ENCODE measurements at regions not wholly inside any gene's neighbourhood (a gene's known extent, or its start where the extent isn't known, plus 50 kb on each side); places are given as distances from the start of the nearest gene placed in this dataset.

DNA sequence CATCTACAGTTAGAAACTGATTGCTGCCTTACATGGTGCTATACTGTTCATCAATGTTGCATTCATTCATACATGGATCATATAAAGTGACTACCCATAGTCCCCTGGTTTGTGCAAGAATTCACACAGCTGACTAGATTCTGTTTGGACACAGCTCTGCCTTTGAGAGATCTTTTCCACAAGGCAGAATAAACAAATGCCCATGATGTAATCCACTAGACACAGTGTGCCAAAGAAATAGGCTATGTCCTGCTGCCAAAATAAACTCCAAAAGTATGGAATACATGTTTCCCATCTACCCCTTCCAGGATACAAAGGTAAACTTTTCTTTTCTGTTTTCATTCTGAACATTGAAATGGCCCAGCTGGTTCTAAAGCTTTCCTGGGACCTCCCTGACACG is 269.4 kb upstream of the CHAC2 start:
- Histone ChIP-seq H3K18ac (ENCODE audit: low read length) (no peak overlapping the region), H2AFZ (ENCODE audit: insufficient read depth, low read length, poor library complexity) (no peak overlapping the region)
- no CpG with 5 or more reads among the region's 1 CpG for WGBS (ENCODE audit: extremely low coverage, insufficient coverage, insufficient read length)

DNA sequence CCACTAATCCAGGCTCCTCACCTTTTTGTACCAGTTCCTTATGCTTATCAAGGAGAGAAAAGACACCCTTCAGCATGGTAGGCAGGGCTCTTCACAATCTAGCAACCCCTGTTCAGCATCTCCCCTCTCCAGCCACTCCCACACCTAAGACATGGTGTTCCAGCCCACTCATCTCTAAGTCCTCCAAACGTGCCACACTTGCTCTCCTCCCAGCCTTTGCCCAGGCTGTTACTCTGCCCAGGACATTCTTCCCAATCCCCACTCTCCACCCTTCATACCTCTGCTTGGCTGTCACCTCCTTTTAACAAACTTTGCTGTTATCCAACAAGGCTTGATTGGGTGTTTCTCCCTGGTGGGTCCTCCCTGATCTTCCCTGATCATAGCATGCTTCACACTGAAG is 270.6 kb upstream of the CHAC2 start:
- WGBS (ENCODE audit: extremely low coverage, insufficient coverage, insufficient read length): no CpG with 5 or more reads among the region's 1 CpG
- Histone ChIP-seq H3K14ac (ENCODE audit: low read length) (no peak overlapping the region), H3K4me2 (ENCODE audit: low read length) (no peak overlapping the region), H2AFZ (ENCODE audit: insufficient read depth, low read length, poor library complexity) (no peak overlapping the region), H3K18ac (ENCODE audit: low read length) (no peak overlapping the region), H4K91ac (ENCODE audit: low read depth, low read length) (no peak overlapping the region), H4K8ac (ENCODE audit: low read depth, low read length) (no peak overlapping the region), H3K79me1 (ENCODE audit: low read length) (no peaks in the 10 kb centered on the region), H2BK120ac (ENCODE audit: insufficient read depth, low read length, poor library complexity) (no peak overlapping the region), H3K9me3 (ENCODE audit: insufficient read depth, low read depth, low read length) (no peaks in the 10 kb centered on the region), H2BK5ac (ENCODE audit: low read depth, low read length, poor library complexity) (no peak overlapping the region), H3K4me3 (ENCODE audit: low read depth, low read length) (no peak overlapping the region), H2BK12ac (ENCODE audit: low read length) (no peak overlapping the region), H4K12ac (ENCODE audit: low read depth, low read length) (no peak overlapping the region), H3K27ac (ENCODE audit: low read depth, low read length) (no peak overlapping the region), H3K9ac (ENCODE audit: low read length) (no peak overlapping the region), H3K4me1 (ENCODE audit: control insufficient read depth in 1 of 2, insufficient read depth in 2 of 2, low read length in 2 of 2) (no peaks in the 10 kb centered on the region), H3K27me3 (ENCODE audit: insufficient read depth, low read length) (no peaks in the 10 kb centered on the region), H2AK5ac (ENCODE audit: low read length) (no peak overlapping the region), H3K23ac (ENCODE audit: low read length) (peak overlapping the region; percentile 21), H3K4ac (ENCODE audit: low read depth, low read length) (no peak overlapping the region), H3K79me2 (ENCODE audit: control insufficient read depth, insufficient read depth, low read length, poor library complexity) (no peaks in the 10 kb centered on the region), H3K36me3 (ENCODE audit: control insufficient read depth in 1 of 2, insufficient read depth in 2 of 2, low read length in 2 of 2) (no peaks in the 10 kb centered on the region)
- no peak for DNase-seq

More for the DNA sequence above, 269.4 kb upstream of the CHAC2 start:
- Histone ChIP-seq H3K79me2 (ENCODE audit: control insufficient read depth, insufficient read depth, low read length, poor library complexity) (no peaks in the 10 kb centered on the region), H3K23ac (ENCODE audit: low read length) (no peak overlapping the region), H2BK120ac (ENCODE audit: insufficient read depth, low read length, poor library complexity) (no peak overlapping the region), H3K4me2 (ENCODE audit: low read length) (no peak overlapping the region), H3K4me1 (ENCODE audit: control insufficient read depth in 1 of 2, insufficient read depth in 2 of 2, low read length in 2 of 2) (no peaks in the 10 kb centered on the region), H3K9ac (ENCODE audit: low read length) (no peak overlapping the region), H3K4me3 (ENCODE audit: low read depth, low read length) (no peak overlapping the region), H3K4ac (ENCODE audit: low read depth, low read length) (no peak overlapping the region), H2BK5ac (ENCODE audit: low read depth, low read length, poor library complexity) (no peak overlapping the region), H3K14ac (ENCODE audit: low read length) (no peak overlapping the region), H4K12ac (ENCODE audit: low read depth, low read length) (no peak overlapping the region), H3K79me1 (ENCODE audit: low read length) (no peaks in the 10 kb centered on the region), H4K91ac (ENCODE audit: low read depth, low read length) (no peak overlapping the region), H3K27me3 (ENCODE audit: insufficient read depth, low read length) (no peaks in the 10 kb centered on the region), H2AK5ac (ENCODE audit: low read length) (no peak overlapping the region), H3K27ac (ENCODE audit: low read depth, low read length) (no peak overlapping the region), H3K36me3 (ENCODE audit: control insufficient read depth in 1 of 2, insufficient read depth in 2 of 2, low read length in 2 of 2) (no peaks in the 10 kb centered on the region), H2BK12ac (ENCODE audit: low read length) (no peak overlapping the region), H3K9me3 (ENCODE audit: insufficient read depth, low read depth, low read length) (no peaks in the 10 kb centered on the region), H4K8ac (ENCODE audit: low read depth, low read length) (no peak overlapping the region)
- DNase-seq: no peak

GRCh38 chr2:53493210-53493609 is 274.4 kb upstream of the CHAC2 start:
- no peak overlapping the region for H4K8ac ChIP-seq (ENCODE audit: low read depth, low read length)
- H2AK5ac ChIP-seq (ENCODE audit: low read length): no peak overlapping the region
- no peaks in the 10 kb centered on the region for H3K27me3 ChIP-seq (ENCODE audit: insufficient read depth, low read length)
- no peaks in the 10 kb centered on the region for H3K4me1 ChIP-seq (ENCODE audit: control insufficient read depth in 1 of 2, insufficient read depth in 2 of 2, low read length in 2 of 2)
- no peaks in the 10 kb centered on the region for H3K79me1 ChIP-seq (ENCODE audit: low read length)
- H3K18ac ChIP-seq (ENCODE audit: low read length): no peak overlapping the region
- H2BK120ac ChIP-seq (ENCODE audit: insufficient read depth, low read length, poor library complexity): no peak overlapping the region
- H3K79me2 ChIP-seq (ENCODE audit: control insufficient read depth, insufficient read depth, low read length, poor library complexity): no peaks in the 10 kb centered on the region
- no peak overlapping the region for H3K9ac ChIP-seq (ENCODE audit: low read length)
- H2BK12ac ChIP-seq (ENCODE audit: low read length): no peak overlapping the region
- H4K91ac ChIP-seq (ENCODE audit: low read depth, low read length): no peak overlapping the region
- no peak overlapping the region for H3K14ac ChIP-seq (ENCODE audit: low read length)
- H3K36me3 ChIP-seq (ENCODE audit: control insufficient read depth in 1 of 2, insufficient read depth in 2 of 2, low read length in 2 of 2): no peaks in the 10 kb centered on the region
- H4K12ac ChIP-seq (ENCODE audit: low read depth, low read length): no peak overlapping the region
- H3K4me3 ChIP-seq (ENCODE audit: low read depth, low read length): no peak overlapping the region
- no peak overlapping the region for H2AFZ ChIP-seq (ENCODE audit: insufficient read depth, low read length, poor library complexity)
- no peak overlapping the region for H3K4me2 ChIP-seq (ENCODE audit: low read length)
- H3K23ac ChIP-seq (ENCODE audit: low read length): no peak overlapping the region
- H3K9me3 ChIP-seq (ENCODE audit: insufficient read depth, low read depth, low read length): no peaks in the 10 kb centered on the region
- no peak overlapping the region for H2BK5ac ChIP-seq (ENCODE audit: low read depth, low read length, poor library complexity)
- no peak overlapping the region for H3K27ac ChIP-seq (ENCODE audit: low read depth, low read length)
- DNase-seq: no peak
- H3K4ac ChIP-seq (ENCODE audit: low read depth, low read length): no peak overlapping the region

GRCh38 chr2:53490659-53491058 is 276.9 kb upstream of the CHAC2 start:
- no peak overlapping the region for H3K4ac ChIP-seq (ENCODE audit: low read depth, low read length)
- H3K9ac ChIP-seq (ENCODE audit: low read length): no peak overlapping the region
- H3K18ac ChIP-seq (ENCODE audit: low read length): no peak overlapping the region
- H2BK5ac ChIP-seq (ENCODE audit: low read depth, low read length, poor library complexity): no peak overlapping the region
- H2AK5ac ChIP-seq (ENCODE audit: low read length): no peak overlapping the region
- no peak overlapping the region for H3K4me2 ChIP-seq (ENCODE audit: low read length)
- DNase-seq: no peak
- no CpG with 5 or more reads among the region's 5 CpGs for WGBS (ENCODE audit: extremely low coverage, insufficient coverage, insufficient read length)
- no peak overlapping the region for H3K27ac ChIP-seq (ENCODE audit: low read depth, low read length)
- no peak overlapping the region for H2BK120ac ChIP-seq (ENCODE audit: insufficient read depth, low read length, poor library complexity)
- no peaks in the 10 kb centered on the region for H3K9me3 ChIP-seq (ENCODE audit: insufficient read depth, low read depth, low read length)
- no peak overlapping the region for H3K14ac ChIP-seq (ENCODE audit: low read length)
- H2AFZ ChIP-seq (ENCODE audit: insufficient read depth, low read length, poor library complexity): no peak overlapping the region
- no peaks in the 10 kb centered on the region for H3K79me1 ChIP-seq (ENCODE audit: low read length)
- H4K8ac ChIP-seq (ENCODE audit: low read depth, low read length): no peak overlapping the region
- no peak overlapping the region for H3K23ac ChIP-seq (ENCODE audit: low read length)
- no peak overlapping the region for H3K4me3 ChIP-seq (ENCODE audit: low read depth, low read length)
- H3K36me3 ChIP-seq (ENCODE audit: control insufficient read depth in 1 of 2, insufficient read depth in 2 of 2, low read length in 2 of 2): no peaks in the 10 kb centered on the region
- H2BK12ac ChIP-seq (ENCODE audit: low read length): no peak overlapping the region
- no peaks in the 10 kb centered on the region for H3K27me3 ChIP-seq (ENCODE audit: insufficient read depth, low read length)
- H4K12ac ChIP-seq (ENCODE audit: low read depth, low read length): no peak overlapping the region
- H3K4me1 ChIP-seq (ENCODE audit: control insufficient read depth in 1 of 2, insufficient read depth in 2 of 2, low read length in 2 of 2): no peaks in the 10 kb centered on the region
- no peaks in the 10 kb centered on the region for H3K79me2 ChIP-seq (ENCODE audit: control insufficient read depth, insufficient read depth, low read length, poor library complexity)
- no peak overlapping the region for H4K91ac ChIP-seq (ENCODE audit: low read depth, low read length)

Measured in trophoblast cell (in vitro differentiated cells and primary cell).